HG03045 (cell line): ENCODE measurements at regions not wholly inside any gene's neighbourhood (a gene's known extent, or its start where the extent isn't known, plus 50 kb on each side); places are given as distances from the start of the nearest gene placed in this dataset.
"Not testable (repeated sequence)": the region's sequence is repeated elsewhere in the genome, so short reads cannot be mapped to it uniquely, and the experiment has no call there.

ENCODE experiments used
- ATAC-seq: cut with Tn5 transposase; IDR thresholded peaks from one replicate; pipeline ENCODE4 v1.9.1; 2021; ENCODE audit warnings: mild to moderate bottlenecking, moderate library complexity; ENCODE audit not compliant: unreplicated experiment

DNA sequence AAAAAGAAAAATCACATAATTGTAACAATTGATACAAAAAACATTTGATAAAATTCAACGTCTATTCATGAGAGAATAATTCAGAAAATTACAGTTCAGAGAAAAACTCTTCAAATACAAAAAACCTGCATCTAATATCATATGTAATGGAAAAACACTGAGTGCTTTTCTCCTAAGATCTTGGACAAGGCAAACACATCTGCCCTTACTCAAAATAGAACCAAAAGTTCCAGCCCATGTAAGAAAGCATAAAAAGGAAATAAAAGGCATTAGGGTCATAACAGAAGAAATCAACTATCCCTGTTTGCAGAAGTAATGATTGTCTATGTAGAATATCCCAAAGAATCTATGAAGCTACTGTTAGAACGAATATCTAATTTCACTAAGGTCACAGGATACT, 721.4 kb downstream of the RFPL4B start:
- no peak for ATAC-seq

DNA sequence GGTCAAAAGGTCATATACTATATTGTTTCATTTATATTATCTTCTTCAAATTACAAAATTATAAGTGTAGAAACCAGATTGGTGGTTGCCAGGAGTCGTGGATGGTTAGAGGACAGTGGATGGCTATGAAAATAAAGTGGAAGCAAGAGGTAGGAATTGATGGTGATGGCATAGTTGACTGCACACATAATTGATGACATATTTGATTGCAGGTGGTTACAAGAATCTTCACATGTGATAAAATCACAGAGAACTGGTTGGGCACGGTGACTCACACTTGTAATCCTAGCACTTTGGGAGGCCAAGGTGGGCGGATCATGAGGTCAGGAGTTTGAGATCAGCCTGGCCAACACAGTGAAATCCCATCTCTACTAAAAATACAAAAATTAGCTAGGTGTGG, 723.6 kb downstream of the RFPL4B start:
- not testable (repeated sequence) for ATAC-seq

DNA sequence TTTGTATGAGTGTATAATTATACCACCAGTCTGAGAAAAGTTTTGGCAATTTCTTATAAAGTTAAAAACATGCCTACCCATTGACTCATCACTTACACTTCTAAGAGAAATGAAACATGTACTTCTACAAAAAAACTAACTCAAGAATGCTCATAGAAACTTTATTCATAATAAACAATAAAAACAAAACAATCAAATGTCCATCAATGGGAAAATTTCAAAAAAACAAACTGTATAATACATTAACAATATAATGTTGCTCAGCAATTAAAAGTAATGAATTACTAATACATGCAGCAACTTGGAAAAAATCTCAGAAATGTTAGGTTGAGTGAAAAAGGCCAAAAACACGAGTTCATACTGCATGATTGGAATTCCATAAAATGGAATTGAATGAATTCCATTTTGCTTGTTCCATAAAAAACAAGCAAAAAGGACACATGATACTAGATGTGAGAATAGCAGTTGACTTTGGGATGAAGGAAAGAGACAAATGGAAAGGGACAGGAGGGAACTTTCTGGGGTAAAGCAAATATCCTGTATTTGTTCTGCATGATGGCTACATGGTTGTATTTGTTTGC, 726.6 kb downstream of the RFPL4B start:
- ATAC-seq, result no peak

DNA sequence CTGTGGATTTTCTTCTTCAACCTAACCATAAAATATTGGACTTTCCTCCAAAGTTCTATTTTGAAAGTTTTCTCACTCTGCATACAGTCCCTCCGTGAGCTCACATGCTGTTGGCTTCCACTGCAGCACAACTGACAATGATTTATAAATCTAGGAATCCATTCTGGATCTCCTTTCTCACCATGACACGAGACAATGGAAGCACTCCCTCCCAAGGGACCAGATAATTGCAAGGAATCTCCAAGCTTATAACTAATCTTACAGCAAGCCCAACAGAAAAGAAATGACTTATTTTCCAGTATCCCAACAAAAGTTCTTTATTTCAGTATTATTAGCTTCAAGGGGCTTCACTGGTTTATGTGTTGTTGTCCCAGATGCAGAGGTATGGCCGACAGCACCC, 729.0 kb downstream of the RFPL4B start:
- no peak for ATAC-seq

DNA sequence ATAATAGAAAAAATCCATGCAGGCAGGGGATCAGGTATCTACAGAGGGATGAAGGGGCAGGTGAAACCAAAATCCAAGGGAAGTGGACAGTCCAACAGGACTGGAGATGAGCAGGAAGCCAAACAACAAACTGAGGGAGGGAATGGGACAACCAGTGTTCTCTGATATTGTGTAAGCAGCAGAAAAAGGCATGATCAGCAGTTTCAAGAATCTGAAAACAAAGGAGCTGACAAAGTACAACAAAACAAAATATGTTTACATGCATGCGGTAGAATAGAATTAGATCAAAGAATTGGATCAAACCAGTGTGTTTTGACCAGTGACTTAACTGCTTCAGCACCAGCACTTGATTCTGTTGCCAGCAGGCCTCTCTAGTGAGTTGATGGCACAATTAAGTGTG, 729.7 kb downstream of the RFPL4B start:
- no peak for ATAC-seq

DNA sequence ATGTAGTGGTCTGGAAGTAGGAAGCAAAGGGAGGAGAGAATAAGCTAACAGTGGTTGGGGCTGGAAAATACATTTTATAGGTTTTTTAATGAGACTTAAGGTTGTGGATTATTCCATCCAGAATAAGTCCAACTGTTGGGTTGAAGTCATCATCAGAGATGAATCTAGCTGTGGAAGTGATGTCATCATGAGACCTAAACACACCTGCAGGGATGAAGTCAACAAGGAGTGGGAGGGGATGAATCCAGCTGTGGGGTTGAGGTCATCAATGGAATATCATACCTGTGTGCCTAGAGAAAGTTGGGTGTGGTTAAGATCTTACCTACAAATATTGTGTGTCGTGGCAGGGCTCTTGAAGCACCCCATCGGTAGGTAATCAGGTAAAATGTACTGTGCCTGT, 730.7 kb downstream of the RFPL4B start:
- ATAC-seq, result no peak

DNA sequence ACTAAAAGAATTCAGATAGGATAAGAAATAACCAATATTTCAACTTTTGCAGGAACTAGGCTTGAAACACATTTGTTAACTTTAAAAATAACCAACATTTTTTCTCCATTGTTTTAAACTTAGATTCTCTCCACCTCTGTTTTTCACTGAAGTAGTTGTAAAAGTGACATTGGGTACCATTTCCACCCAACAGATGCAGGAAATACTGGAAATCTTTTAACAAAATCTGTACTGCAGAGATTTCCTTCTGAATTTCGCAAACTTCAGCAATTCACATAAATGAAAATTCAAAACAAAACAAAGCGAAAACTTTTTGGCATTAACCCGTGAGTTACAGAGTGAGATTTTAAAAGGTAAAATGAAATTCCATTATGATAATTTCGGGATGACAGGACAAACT, 731.7 kb downstream of the RFPL4B start:
- no peak for ATAC-seq

DNA sequence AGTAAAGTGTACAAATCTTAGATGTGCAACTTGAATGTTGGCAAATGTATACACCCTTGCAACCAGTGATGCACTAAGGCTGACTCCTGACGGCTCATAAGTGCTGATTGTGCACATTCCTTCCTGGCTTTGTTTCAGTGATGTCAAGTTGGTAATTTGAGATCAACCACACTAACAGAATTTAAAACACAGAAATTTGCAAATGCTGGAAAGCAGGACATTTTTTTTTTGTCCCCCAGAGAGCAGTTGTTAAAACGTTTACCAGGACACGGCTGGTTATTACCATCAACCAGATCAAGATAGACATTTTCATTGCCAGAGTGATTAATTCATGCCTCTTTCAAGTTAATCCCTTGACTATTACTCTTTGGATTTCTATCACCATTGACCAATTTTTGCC, 735.6 kb downstream of the RFPL4B start:
- no peak for ATAC-seq

DNA sequence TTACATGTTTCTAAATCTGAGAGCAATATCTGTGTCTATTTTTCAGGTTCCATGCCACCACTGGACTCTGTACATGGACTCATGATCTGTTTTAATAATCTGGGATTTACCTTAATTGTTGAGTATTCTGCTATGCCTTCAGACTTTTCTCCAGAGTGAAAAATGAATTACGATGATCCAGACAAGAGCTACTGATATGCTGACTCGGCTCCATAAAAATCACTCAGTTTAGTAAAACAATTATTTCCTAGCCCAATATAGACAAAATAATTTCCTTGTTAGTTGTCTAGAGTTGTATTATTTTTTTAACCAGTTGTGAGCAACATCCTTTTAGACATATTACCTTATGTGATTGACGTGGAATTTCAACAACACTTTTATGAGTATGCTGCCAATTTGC, 736.8 kb downstream of the RFPL4B start:
- no peak for ATAC-seq

DNA sequence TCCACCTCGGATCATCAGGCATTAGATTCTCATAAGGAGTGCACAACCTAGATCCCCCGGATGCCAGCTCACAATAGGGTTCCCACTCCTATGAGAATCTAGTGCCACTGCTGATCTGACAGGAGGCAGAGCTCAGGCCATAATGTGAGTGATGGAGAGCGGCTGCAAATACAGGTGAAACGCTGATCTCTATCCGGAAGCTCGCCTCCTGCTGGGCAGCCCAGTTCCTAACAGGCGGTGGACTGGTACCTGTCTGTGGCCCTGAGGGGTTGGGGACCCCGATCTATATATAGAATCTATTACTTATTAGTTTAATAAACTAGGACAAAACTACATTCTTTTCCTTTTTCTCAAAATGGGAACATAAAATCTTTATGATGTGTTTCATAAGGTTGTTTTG, 741.9 kb downstream of the RFPL4B start:
- ATAC-seq, result no peak

DNA sequence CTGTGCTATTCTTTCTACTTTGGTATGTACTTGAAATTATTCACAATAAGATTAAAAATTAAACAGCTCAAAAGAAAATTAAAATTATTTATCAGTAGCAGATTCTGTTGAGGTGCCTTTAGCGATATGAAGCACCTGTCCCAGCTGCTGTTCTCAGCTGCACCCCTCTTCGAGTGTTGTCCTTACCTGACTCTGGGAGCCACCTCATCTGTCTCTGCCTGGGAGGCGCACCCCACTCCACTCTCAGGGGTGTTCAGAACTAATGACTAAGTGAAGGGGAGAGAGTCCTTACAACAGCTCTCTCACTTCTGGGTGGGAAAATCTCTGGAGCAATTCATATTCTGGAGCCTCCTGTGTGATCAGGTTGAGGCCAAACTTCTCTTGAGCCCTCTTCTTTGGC, 745.7 kb downstream of the RFPL4B start:
- ATAC-seq, result no peak

DNA sequence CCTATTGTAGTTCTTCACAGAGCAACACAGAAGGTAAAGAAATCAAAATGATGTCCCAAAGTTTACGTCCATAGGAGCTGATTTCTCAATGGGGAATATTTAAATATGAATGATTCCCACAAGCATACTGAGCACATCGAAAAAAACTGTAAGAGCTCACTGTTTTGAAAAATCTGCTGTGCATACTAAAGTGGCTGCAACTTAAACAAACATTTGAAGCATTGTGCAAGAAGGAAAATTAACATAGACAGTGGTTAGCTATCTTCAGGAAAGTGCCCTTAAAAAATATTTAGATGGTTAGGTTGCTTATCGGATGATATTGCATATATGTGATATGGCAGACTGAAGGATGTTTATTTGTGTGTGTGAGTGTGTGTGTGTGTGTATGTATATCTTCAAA, 747.6 kb downstream of the RFPL4B start:
- no peak for ATAC-seq

DNA sequence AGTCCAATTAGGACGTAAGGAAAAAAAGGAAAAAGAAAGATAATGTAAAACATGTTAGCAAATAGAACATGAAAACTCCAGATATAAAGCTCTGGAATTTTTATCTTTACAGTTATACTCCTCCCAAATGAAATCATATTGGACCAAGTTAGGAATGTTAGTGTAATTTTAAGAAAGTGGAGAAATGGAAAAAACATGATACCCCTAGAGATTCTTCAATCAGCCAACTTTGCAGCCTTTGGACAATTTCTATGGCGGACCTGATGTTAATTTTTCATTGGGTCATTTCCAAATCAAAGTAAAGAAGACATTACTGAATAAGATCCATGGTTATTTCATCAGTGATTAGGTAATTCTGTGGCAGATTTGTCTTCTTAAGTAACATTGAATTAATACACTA, 748.7 kb downstream of the RFPL4B start:
- no peak for ATAC-seq

DNA sequence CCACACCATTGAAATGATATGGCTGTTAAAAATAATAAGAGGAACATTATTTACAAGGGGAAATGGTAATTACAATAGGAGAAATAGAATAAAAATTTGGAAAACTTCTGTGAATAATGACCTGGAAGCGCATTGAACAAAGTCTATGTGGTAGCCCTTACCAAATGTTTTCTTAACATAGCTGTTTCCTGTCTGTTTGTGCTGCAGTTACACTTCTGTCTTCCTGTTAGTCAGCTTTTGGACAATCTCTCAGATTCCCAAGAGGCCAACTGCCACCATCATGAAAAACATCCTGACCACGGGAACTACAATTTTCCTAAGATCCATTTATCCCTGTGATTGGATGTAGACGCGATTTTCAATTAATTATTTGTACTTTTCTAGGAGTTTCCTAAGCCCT, 754.4 kb upstream of the MARCKS start:
- ATAC-seq, result no peak

DNA sequence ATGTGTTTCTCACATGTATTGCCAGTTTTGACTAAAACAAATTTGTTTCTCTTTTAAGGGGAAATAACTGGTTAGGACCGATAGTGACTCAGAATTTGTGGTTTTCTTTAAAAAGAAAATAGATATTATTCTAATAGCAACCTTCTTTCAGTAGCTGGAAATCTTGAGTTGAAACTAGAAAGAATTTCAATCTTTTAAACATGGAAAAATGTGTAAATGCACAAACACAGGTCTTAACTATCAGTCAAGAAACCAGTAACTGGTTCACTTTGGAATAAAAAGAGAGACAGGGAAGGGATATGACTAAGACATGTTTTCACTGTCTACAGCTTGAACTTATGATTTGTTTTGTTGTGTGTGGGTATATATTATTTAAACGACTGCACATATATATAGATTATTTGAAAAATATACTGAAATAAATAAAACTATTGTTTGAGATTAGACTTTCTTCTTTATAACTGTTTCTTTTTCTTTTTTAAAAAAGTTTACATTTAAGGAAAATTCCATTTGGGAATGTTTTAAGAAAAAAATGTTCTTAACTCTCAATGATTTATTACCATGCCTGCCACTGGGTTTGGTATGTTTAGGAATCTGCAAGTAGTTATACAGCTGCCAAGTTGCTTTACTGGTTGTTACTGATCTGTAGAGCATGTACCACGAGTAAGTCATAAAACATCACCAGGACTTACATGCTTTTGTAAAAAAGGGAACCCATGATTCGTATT, 753.3 kb upstream of the MARCKS start:
- ATAC-seq, result no peak

DNA sequence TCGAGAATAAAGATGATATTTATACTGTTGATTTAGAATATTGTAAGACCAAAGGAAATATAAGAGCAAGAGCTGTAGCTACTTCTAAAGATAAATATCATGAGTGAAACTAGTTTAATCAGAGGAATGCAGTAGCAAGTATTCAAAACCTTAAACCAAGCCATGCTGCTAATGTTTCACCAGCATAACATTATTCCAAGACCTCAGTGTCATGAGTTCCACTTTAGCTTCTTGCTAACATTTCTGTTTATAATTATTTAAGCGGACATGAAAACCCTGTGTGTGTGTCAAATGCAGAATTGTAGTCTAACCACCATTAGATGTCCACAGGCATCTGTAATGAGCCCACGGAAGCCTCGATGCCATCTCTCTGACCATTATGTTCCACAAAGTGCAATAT, 752.6 kb upstream of the MARCKS start:
- ATAC-seq, result no peak

DNA sequence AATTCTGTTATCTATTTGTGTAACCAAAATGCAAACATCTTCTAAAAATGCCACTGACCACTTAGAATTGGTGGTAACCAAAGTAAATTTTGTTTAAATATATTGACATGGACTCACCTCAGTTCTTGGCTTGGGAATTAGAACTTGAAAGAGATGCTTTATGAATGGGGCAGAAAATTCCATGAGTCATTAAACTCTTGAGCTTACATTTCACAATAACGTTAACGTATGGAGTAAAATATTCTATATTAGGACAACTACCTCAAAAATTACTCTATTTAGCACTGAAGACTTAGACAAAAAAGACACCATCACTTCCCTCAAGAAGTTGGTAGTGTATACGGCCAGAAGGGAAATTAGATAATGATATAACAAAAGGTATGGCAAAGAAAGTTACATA, 752.2 kb upstream of the MARCKS start:
- no peak for ATAC-seq

DNA sequence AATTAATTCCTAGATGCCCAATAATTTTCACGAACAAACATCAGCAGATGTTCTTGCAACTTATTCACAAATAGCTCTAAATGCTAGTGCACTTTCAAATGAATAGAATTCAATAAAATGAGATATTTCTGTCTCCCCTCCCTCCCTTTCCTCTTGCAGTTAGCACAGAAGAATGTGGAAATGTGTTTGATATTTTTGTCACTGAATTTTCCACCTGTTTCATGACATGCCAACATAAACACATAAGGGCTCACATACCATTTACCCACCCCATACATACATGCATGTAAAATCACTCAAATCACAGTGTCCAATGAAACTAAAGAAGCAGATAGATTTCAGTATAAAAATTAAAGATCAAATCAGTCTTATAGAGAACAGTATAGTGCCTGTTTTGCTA, 746.9 kb upstream of the MARCKS start:
- no peak for ATAC-seq

DNA sequence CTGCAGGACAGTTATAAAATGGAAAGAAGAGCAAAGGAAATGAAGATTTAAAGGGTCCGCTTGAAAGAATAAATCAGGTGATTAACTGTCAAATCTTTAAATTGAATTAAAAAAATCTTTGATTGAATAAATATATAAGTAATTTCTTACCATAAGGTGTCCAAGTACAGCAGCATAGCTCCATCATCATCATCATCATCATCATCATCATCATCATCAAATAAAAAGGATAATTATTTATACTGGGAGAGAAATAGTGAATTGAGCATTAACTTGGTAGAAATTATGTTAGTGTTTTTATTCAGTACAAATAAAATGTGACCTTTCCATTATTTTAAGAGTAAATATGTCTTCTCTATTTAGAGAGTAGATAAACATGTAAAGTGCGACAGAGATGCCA, 745.6 kb upstream of the MARCKS start:
- ATAC-seq, result no peak

DNA sequence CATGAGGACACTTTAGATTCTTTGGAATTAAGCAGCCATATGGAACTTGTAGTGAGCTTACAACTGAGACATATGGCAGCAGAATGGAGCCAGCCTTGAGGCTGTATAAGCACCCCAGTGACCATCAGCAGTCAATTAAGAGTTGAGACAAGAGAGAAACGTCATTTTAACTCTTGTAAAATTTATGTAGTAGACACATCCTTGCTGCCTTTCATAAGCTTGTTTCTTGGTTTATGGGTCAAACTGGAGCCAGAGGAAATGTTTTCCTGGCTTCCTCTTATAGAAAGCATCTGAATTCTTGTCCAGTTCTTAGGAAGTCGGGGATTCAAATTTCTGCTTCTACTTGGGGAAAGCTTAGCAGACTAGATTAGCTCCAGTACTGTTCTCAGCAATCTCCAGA, 745.1 kb upstream of the MARCKS start:
- no peak for ATAC-seq

DNA sequence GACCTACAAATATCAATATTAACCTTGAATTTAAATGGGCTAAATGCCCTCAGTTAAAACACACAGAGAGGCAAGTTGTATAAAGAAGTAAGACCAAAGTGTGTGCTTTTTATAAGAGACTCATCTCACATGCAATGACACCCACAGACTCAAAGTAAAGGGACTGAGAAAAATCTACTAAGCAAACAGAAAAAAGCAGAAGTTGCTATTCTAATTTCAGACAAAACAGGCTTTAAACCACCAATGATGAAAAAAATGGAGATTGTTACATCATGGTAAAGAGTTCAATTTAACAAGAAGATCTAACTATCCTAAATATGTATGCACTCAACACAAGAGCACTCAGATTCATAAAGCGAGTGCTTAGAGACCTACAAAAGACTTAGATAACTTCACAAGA, 741.9 kb upstream of the MARCKS start:
- no peak for ATAC-seq

DNA sequence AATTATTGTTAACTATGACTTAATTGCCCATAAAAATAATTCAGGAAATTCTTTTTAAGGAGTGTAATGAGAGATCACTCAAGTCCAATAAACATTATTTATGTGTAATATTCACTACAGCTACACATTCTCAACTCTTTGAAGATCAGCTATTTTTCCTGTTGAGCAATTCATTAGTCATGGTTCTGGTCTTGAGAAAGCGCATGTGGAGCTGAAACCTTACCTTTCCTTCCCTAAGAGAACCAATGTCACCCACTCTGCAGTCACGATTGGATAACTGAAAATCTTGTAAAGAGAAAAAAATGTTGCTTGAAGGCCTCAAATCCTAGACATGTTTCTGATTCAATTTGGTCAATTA, 736.9 kb upstream of the MARCKS start:
- no peak for ATAC-seq

DNA sequence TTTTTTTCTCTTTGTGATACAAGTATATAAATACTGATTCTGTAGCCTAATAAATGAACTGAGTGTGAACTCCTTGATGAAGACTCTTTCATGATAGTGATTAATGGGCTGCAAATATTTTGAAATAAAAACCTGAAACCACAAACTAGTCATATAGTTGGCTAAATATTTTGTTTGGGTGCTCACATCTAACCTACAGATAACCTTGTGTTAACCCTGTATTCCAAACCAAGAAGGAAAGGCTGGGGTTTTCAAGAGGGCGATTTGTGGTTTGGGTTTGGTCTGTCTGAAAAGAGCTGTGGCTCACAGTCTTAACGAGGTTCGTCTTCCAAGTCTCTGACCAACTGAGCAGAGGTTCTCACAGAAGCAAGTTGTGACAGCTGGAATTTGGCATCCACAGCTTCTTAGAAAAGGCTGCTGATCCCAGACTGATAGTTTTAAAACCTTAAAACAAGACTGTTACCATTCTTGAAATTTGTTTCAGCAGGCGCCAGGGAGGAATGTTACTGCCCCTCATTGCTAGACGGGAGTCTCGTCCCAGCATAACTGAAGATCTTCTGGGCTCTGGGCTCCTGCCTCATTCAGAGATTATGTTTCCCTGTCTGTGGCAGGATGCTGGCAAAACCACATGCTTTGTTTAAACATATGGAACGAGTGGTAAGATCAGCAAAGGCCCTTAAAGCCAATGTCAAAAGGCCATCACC, 736.4 kb upstream of the MARCKS start:
- no peak for ATAC-seq
